Suppressor macrophage (primary cell): ENCODE measurements at regions not wholly inside any gene's neighbourhood (a gene's known extent, or its start where the extent isn't known, plus 50 kb on each side); places are given as distances from the start of the nearest gene placed in this dataset.

Experiments used
- DNase-seq, 4 experiments: peaks; one replicate each; pipeline ENCODE4 v3.0.0-alpha.2; 2020 to 2022

- no peak for DNase-seq
These were observed 49.8 kb downstream of the PLCE1 start for GRCh38 chr10:94043431-94043990.

- DNase-seq = no peak
These were observed 52.4 kb downstream of the PLCE1 start for GRCh38 chr10:94046098-94046497.

- no peak for DNase-seq
These were observed 53.6 kb downstream of the PLCE1 start for GRCh38 chr10:94047293-94047692.

- DNase-seq = no peak
These were observed 56.2 kb downstream of the PLCE1 start for GRCh38 chr10:94049911-94050310.

- no peak for DNase-seq
These were observed 58.5 kb downstream of the PLCE1 start for GRCh38 chr10:94052281-94052680.

GRCh38 chr10:94052866-94053791 lies 59.4 kb downstream of the PLCE1 start:
- no peak for DNase-seq

- DNase-seq = no peak
These were observed 65.6 kb downstream of the PLCE1 start for GRCh38 chr10:94059178-94059883.

- DNase-seq = no peak
These were observed 67.3 kb downstream of the PLCE1 start for GRCh38 chr10:94061026-94061425.

GRCh38 chr10:94062611-94063010 lies 68.9 kb downstream of the PLCE1 start:
- no peak for DNase-seq

- no peak for DNase-seq
These were observed 71.6 kb downstream of the PLCE1 start for GRCh38 chr10:94065362-94065761.

GRCh38 chr10:94065787-94066186 lies 72.1 kb downstream of the PLCE1 start:
- DNase-seq = no peak

- DNase-seq = peak in 2 of 4 experiments; percentile 2 to 4
These were observed 72.7 kb downstream of the PLCE1 start for GRCh38 chr10:94066411-94066810.

GRCh38 chr10:94069884-94070283 lies 76.2 kb downstream of the PLCE1 start:
- no peak for DNase-seq

GRCh38 chr10:94074462-94074861 lies 80.7 kb downstream of the PLCE1 start:
- DNase-seq = no peak

- no peak for DNase-seq
These were observed 81.8 kb downstream of the PLCE1 start for GRCh38 chr10:94075506-94075905.

- no peak for DNase-seq
These were observed 82.7 kb downstream of the PLCE1 start for GRCh38 chr10:94076325-94076841.

- no peak for DNase-seq
These were observed 83.3 kb downstream of the PLCE1 start for GRCh38 chr10:94077042-94077441.

GRCh38 chr10:94080108-94080507 lies 86.4 kb downstream of the PLCE1 start:
- DNase-seq = no peak

- DNase-seq = no peak
These were observed 90.0 kb downstream of the PLCE1 start for GRCh38 chr10:94083662-94084265.

GRCh38 chr10:94084344-94084743 lies 90.6 kb downstream of the PLCE1 start:
- no peak for DNase-seq

GRCh38 chr10:94085288-94085687 lies 91.6 kb downstream of the PLCE1 start:
- no peak for DNase-seq

- DNase-seq = no peak
These were observed 92.2 kb downstream of the PLCE1 start for GRCh38 chr10:94085766-94086437.
